A673 (cell line): ENCODE measurements at regions not wholly inside any gene's neighbourhood (a gene's known extent, or its start where the extent isn't known, plus 50 kb on each side); places are given as distances from the start of the nearest gene placed in this dataset.

ENCODE experiments used
- BruUV-seq: library from RNA; stranded (reverse); fragments of 400-500 nt; replicated peaks from 2 replicates; lab custom pipeline; 2021; lab: Mats Ljungman, UMichigan
- CTCF ChIA-PET: fragments of 300-600 bp; sonication (Branson Sonifier 250); formaldehyde crosslinking; loops from one replicate; lab custom pipeline; 2022; ENCODE audit warnings: antibody characterized with exemption; lab: Charles Lee
- POLR2A ChIA-PET: fragments of 300-600 bp; sonication (Branson Sonifier 250); formaldehyde crosslinking; loops from one replicate; lab custom pipeline; 2022; ENCODE audit warnings: antibody characterized with exemption; ENCODE audit not compliant: low non-redundant PET; lab: Charles Lee
- DNase-seq: peaks from one replicate; pipeline ENCODE4 v3.0.0-alpha.2; 2015; ENCODE audit warnings: low spot score
- H3K27ac ChIP-seq: fragments of 200-600 bp; sonication (generic); 2 replicates; pipeline ENCODE4 v1.5.1; 2016; ENCODE audit warnings: mixed run types, low read depth, mild to moderate bottlenecking, mixed read lengths, antibody characterized with exemption, low read length; ENCODE audit not compliant: poor library complexity, severe bottlenecking
- H3K27me3 ChIP-seq: fragments of 200-600 bp; sonication (generic); replicated peaks from 2 replicates; pipeline ENCODE4 v1.6.1; 2017; ENCODE audit warnings: mixed run types, low read depth, mild to moderate bottlenecking, mixed read lengths, antibody characterized with exemption, low read length; ENCODE audit not compliant: insufficient read depth, poor library complexity
- H3K36me3 ChIP-seq: fragments of 200-600 bp; sonication (generic); 2 replicates; pipeline ENCODE4 v1.6.1; 2016; ENCODE audit warnings: mixed run types, mild to moderate bottlenecking, mixed read lengths, antibody characterized with exemption, low read length; ENCODE audit not compliant: insufficient read depth, poor library complexity, severe bottlenecking
- H3K4me1 ChIP-seq: fragments of 200-600 bp; sonication (generic); 2 replicates; pipeline ENCODE4 v1.6.1; 2017; ENCODE audit warnings: mixed run types, mild to moderate bottlenecking, mixed read lengths, antibody characterized with exemption, low read length; ENCODE audit not compliant: insufficient read depth, poor library complexity, severe bottlenecking
- H3K4me3 ChIP-seq: fragments of 200-600 bp; sonication (generic); 2 replicates; pipeline ENCODE4 v1.5.1; 2016; ENCODE audit warnings: low read depth, mixed run types, mild to moderate bottlenecking, mixed read lengths, low read length; ENCODE audit not compliant: poor library complexity, severe bottlenecking
- H3K9me3 ChIP-seq: fragments of 200-600 bp; sonication (generic); 2 replicates; pipeline ENCODE4 v1.6.1; 2016; ENCODE audit warnings: mixed run types, low read depth, mild to moderate bottlenecking, mixed read lengths, antibody characterized with exemption, low read length; ENCODE audit not compliant: poor library complexity, severe bottlenecking
- CTCF ChIP-seq: fragments of 300-800, 200-600 bp; sonication (generic); conservative IDR thresholded peaks from 2 replicates; pipeline ENCODE4 v1.5.1; 2017; ENCODE audit warnings: low read depth, mild to moderate bottlenecking, antibody characterized with exemption, low read length, moderate library complexity, mixed read lengths
- EZH2 ChIP-seq: fragments of 200-600 bp; sonication (generic); IDR thresholded peaks from 2 replicates; pipeline ENCODE4 v1.6.1; 2017; ENCODE audit warnings: borderline replicate concordance, low read depth, mild to moderate bottlenecking, mixed read lengths, antibody characterized with exemption, low read length; ENCODE audit not compliant: poor library complexity, severe bottlenecking
- intact Hi-C: fragments of 100-400 bp; cut with micrococcal nuclease; formaldehyde crosslinking; loops from one replicate; pipeline ENCODE4 v1.10.0; 2022; ENCODE audit not compliant: unreplicated experiment

DNA sequence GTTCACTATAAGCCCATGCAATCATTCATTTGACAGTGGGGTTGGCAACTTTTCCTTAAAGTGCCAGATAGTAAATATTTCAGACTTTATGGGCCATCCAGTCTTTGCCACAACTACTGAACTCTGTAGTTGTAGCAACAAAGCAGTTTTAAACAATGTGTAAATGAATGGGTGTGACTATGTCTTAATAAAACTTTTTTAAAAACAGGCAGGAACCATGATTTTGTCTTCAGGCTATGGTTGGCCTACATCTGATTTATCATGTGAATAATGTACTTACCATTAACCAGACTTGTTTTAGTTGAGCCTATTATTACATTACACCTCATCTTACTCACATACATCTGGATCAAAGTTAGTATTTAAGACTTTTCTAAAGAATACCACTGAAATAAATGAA, 361.6 kb downstream of the GABRG2 start:
- Histone ChIP-seq H3K36me3 (no peaks in the 10 kb centered on the region), H3K27me3 (no peaks in the 10 kb centered on the region), H3K9me3 (no peaks in the 10 kb centered on the region), H3K4me3 (no peak overlapping the region), H3K27ac (no peak overlapping the region), H3K4me1 (no peaks in the 10 kb centered on the region)
- CTCF ChIA-PET: no interaction called here
- DNase-seq: no peak
- no peak for TF ChIP-seq EZH2
- no peak for TF ChIP-seq CTCF
- BruUV-seq: no TSS peak
- POLR2A ChIA-PET: no interaction called here
- intact Hi-C loops: no loop called here

- ChIA-PET CTCF (no interaction called here), POLR2A (no interaction called here)
- Histone ChIP-seq H3K4me3 (no peak overlapping the region), H3K27me3 (no peaks in the 10 kb centered on the region), H3K27ac (no peak overlapping the region), H3K4me1 (no peaks in the 10 kb centered on the region), H3K36me3 (no peaks in the 10 kb centered on the region), H3K9me3 (no peaks in the 10 kb centered on the region)
- TF ChIP-seq EZH2 (no peak), CTCF (no peak)
- no TSS peak for BruUV-seq
- intact Hi-C loops: no loop called here
- no peak for DNase-seq
Measured at GRCh38 chr5:162434281-162434680, 366.7 kb downstream of the GABRG2 start.

DNA sequence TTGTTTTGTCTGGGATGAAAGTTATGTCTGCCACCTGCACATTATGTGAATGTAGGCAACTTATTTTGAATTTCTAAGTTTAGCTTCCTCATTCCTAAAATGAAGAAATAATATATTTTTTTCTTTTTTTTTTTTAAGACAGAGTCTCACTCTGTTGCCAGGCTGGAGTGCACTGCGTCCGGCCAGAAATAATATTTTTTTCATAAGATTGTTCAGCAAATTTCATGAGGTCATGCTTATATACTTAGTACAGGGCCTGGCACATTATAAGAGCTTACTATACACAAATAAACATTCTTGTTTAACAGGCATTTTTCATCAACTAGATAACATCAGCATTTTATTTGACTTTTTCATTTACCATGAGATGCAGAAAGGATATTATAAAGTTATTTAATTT, 368.5 kb downstream of the GABRG2 start:
- CTCF ChIA-PET: no interaction called here
- no peak for TF ChIP-seq EZH2
- no peak for TF ChIP-seq CTCF
- intact Hi-C loops: no loop called here

More for the DNA sequence above, 368.5 kb downstream of the GABRG2 start:
- POLR2A ChIA-PET: no interaction called here
- no peaks in the 10 kb centered on the region for H3K27me3 ChIP-seq
- no TSS peak for BruUV-seq
- no peaks in the 10 kb centered on the region for H3K9me3 ChIP-seq
- H3K4me3 ChIP-seq: no peak overlapping the region
- no peak overlapping the region for H3K27ac ChIP-seq
- H3K4me1 ChIP-seq: no peaks in the 10 kb centered on the region
- DNase-seq: no peak
- H3K36me3 ChIP-seq: no peaks in the 10 kb centered on the region
